Heart left ventricle (tissue), 16 donors: ENCODE measurements at regions not wholly inside any gene's neighbourhood (a gene's known extent, or its start where the extent isn't known, plus 50 kb on each side); places are given as distances from the start of the nearest gene placed in this dataset.

ENCODE experiments used
- ATAC-seq, 4 donors: fragments of 200-7000 bp; cut with Tn5 transposase; one replicate each; pipeline ENCODE4 v1.9.1; 2020 to 2022; ENCODE audit warnings: moderate library complexity in 4 of 4, mild to moderate bottlenecking in 3 of 4, moderate number of reproducible peaks in 1 of 4
- DNase-seq, 5 donors: peaks; one replicate each; pipeline ENCODE4 v3.0.0-alpha.2; 2020
- H3K27ac ChIP-seq, 12 donors: fragments of 200-600 bp; sonication (generic) in 4 of 12; one replicate each; pipeline versions ENCODE4 v1.5.0 to v1.8.0; 2016 to 2022; ENCODE audit warnings: mild to moderate bottlenecking in 2 of 12
- H3K27me3 ChIP-seq, 9 donors: fragments of 200-600 bp; sonication (generic) in 2 of 9; one replicate each; pipeline versions ENCODE4 v1.5.1 to v1.8.0; 2016 to 2022; ENCODE audit warnings: mild to moderate bottlenecking in 3 of 9
- H3K36me3 ChIP-seq, 9 donors: fragments of 200-600 bp; sonication (generic) in 2 of 9; one replicate each; pipeline versions ENCODE4 v1.5.0 to v1.8.0; 2018 to 2022; ENCODE audit warnings: mild to moderate bottlenecking in 2 of 9
- H3K4me1 ChIP-seq, 12 donors: fragments of 200-600 bp; sonication (generic) in 4 of 12; one replicate each; pipeline versions ENCODE4 v1.5.0 to v1.8.0; 2016 to 2022; ENCODE audit warnings: mild to moderate bottlenecking in 3 of 12
- H3K4me3 ChIP-seq, 12 donors: fragments of 200-600 bp; sonication (generic) in 4 of 12; one replicate each; pipeline versions ENCODE4 v1.5.0 to v1.8.0; 2017 to 2022; ENCODE audit warnings: mild to moderate bottlenecking in 9 of 12, moderate library complexity in 4 of 12
- H3K9me3 ChIP-seq, 12 donors: fragments of 200-600 bp; sonication (generic) in 4 of 12; one replicate each; pipeline versions ENCODE4 v1.5.0 to v1.8.0; 2016 to 2022; ENCODE audit warnings: mild to moderate bottlenecking in 1 of 12
- CTCF ChIP-seq, 12 donors: fragments of 200-600 bp; sonication (generic) in 4 of 12; IDR thresholded peaks; one replicate each; pipeline versions ENCODE4 v1.5.0 to v1.8.0; 2018 to 2022; ENCODE audit warnings: antibody characterized with exemption in 12 of 12, mild to moderate bottlenecking in 5 of 12
- POLR2A ChIP-seq, 2 donors: fragments of 450-650 bp; IDR thresholded peaks; one replicate each; pipeline ENCODE4 v1.6.1; 2017; ENCODE audit warnings: antibody characterized with exemption in 2 of 2, mild to moderate bottlenecking in 2 of 2, moderate library complexity in 2 of 2
- WGBS, 4 donors: extraction: QIAGEN DNeasy Blood & Tissue Kit in 2 of 4; methylation state at CpG; one replicate each; pipeline versions ENCODE4 v1.1.5 to v1.1.7; 2013 to 2018; 5-methylcytosine and 5-hydroxymethylcytosine counted together
- intact Hi-C, 10 donors: fragments of 100-400 bp; cut with DNase I; formaldehyde crosslinking; loops; one replicate each; pipeline versions ENCODE4 v1.11.1 to v1.14.2; 2022
- donor health status: ischemic (EF 13 %, LVEDD 7.1; RV severe dilation, severe dysfunction).
- donor health status: healthy with polysubstance abuse.
- donor health status: DM: no; HTN: yes; CAD: no.
- donor health status: DM: no; HTN: no; CAD: no.
- donor health status: ischemic (EF 25% LVEDD 6.9; RV normal size, moderate dysfunction).
- donor health status: ischemic (EF 25% LVEDD 5.7; RV mildly dilated, moderate dysfunction).
- donor health status: healthy.
- donor health status: DM: yes; HTN: yes; CAD: no.
- donor health status: ischemic (EF 35%, LVEDD 5.7; RV mildly dilated, moderate dysfunction).
- donor health status: nonischemic (EF 11% LVEDD 7.7; RV severe dilation, severe dysfunction).
- donor health status: DM: yes; HTN: yes; CAD: no.
- donor health status: PGD.
- donor health status: ischemic (EF 29% LVEDD 5.4; RV normal size, mild dysfunction).
- donor health status: nonischemic (EF 23%, LVEDD 6.1; RV moderate dilation, normal function).

GRCh38 chr2:42967959-42968674 is 175.7 kb upstream of the HAAO start:
- Histone ChIP-seq H3K9me3 (peaks cover 0 to 5% (median 0%) of the 10 kb centered on the region in 12 donors), H3K4me3 (no peak overlapping the region), H3K27me3 (no peaks in the 10 kb centered on the region), H3K36me3 (no peaks in the 10 kb centered on the region), H3K27ac (peak overlapping the region in 11 of 12 donors; percentile 9 to 71 (median 53)), H3K4me1 (peaks cover 0 to 51% (median 16%) of the 10 kb centered on the region in 12 donors)
- 63 to 79% (median 74%) methylated on average over 10 to 15 of the region's 15 CpGs for WGBS, 4 donors
- intact Hi-C loops = no loop called here
- TF ChIP-seq POLR2A (IDR thresholded peaks at IDR 0.05) (no peak), CTCF (IDR thresholded peaks at IDR 0.05) (no peak)
- ATAC-seq (peak; percentile 33 to 84 (median 75)), DNase-seq (peak; percentile 74 to 82 (median 77))

GRCh38 chr2:42965910-42966309 is 173.5 kb upstream of the HAAO start:
- Histone ChIP-seq H3K9me3 (no peaks in the 10 kb centered on the region), H3K27ac (peak overlapping the region in 2 of 12 donors; percentile 65 to 66), H3K36me3 (no peaks in the 10 kb centered on the region), H3K4me3 (no peak overlapping the region), H3K4me1 (peaks cover 2 to 66% (median 38%) of the 10 kb centered on the region in 12 donors), H3K27me3 (no peaks in the 10 kb centered on the region)
- ATAC-seq (no peak), DNase-seq (no peak)
- TF ChIP-seq POLR2A (IDR thresholded peaks at IDR 0.05) (no peak), CTCF (IDR thresholded peaks at IDR 0.05) (no peak)
- intact Hi-C loops = no loop called here
- 77 to 89% (median 84%) methylated on average over 5 of the region's 5 CpGs for WGBS, 4 donors

- intact Hi-C loops = no loop called here
- DNase-seq (no peak), ATAC-seq (peak in 1 of 4 donors; percentile 21)
- no peak overlapping the region for H3K4me3 ChIP-seq
- TF ChIP-seq POLR2A (IDR thresholded peaks at IDR 0.05) (no peak), CTCF (IDR thresholded peaks at IDR 0.05) (no peak)
- H3K27ac ChIP-seq = peak overlapping the region in 10 of 12 donors; percentile 4 to 91 (median 50)
- 86 to 94% (median 91%) methylated on average over 4 of the region's 4 CpGs for WGBS, 4 donors
- H3K4me1 ChIP-seq = peaks cover 2 to 73% (median 45%) of the 10 kb centered on the region in 12 donors
- H3K9me3 ChIP-seq = no peaks in the 10 kb centered on the region
- H3K36me3 ChIP-seq = no peaks in the 10 kb centered on the region
- no peaks in the 10 kb centered on the region for H3K27me3 ChIP-seq
These were observed 172.8 kb upstream of the HAAO start for GRCh38 chr2:42965196-42965595.

- no peaks in the 10 kb centered on the region for H3K27me3 ChIP-seq
- DNase-seq (peak; percentile 68 to 91 (median 89)), ATAC-seq (peak in 2 of 4 donors; percentile 58 to 66)
- peak overlapping the region in 10 of 12 donors; percentile 4 to 91 (median 50) for H3K27ac ChIP-seq
- no peaks in the 10 kb centered on the region for H3K9me3 ChIP-seq
- TF ChIP-seq CTCF (IDR thresholded peaks at IDR 0.05) = no peak
- TF ChIP-seq POLR2A (IDR thresholded peaks at IDR 0.05) = no peak
- H3K4me1 ChIP-seq = peaks cover 2 to 80% (median 51%) of the 10 kb centered on the region in 12 donors
- no peaks in the 10 kb centered on the region for H3K36me3 ChIP-seq
- no peak overlapping the region for H3K4me3 ChIP-seq
- intact Hi-C loops = loop anchor here in 1 of 10 donors (5.0 kb wide), 1 partner anchor 118 kb away; no protein-coding TSS in a partner anchor
- WGBS, 4 donors = 49 to 80% (median 56%) methylated on average over 6 of the region's 6 CpGs
These were observed 172.2 kb upstream of the HAAO start for GRCh38 chr2:42964439-42965083.
